Stimulated activated CD8-positive, alpha-beta memory T cell treated with anti-CD3 and anti-CD28 coated beads, Interleukin-4, amount 100 ng/mL, for 4 hours (primary cell): ENCODE measurements at regions not wholly inside any gene's neighbourhood (a gene's known extent, or its start where the extent isn't known, plus 50 kb on each side); places are given as distances from the start of the nearest gene placed in this dataset.

Source experiments
- DNase-seq, 2 donors: peaks; one replicate each; pipeline ENCODE4 v3.0.0-alpha.2; 2020; ENCODE audit warnings: low read depth in 2 of 2, low spot score in 1 of 2

DNA sequence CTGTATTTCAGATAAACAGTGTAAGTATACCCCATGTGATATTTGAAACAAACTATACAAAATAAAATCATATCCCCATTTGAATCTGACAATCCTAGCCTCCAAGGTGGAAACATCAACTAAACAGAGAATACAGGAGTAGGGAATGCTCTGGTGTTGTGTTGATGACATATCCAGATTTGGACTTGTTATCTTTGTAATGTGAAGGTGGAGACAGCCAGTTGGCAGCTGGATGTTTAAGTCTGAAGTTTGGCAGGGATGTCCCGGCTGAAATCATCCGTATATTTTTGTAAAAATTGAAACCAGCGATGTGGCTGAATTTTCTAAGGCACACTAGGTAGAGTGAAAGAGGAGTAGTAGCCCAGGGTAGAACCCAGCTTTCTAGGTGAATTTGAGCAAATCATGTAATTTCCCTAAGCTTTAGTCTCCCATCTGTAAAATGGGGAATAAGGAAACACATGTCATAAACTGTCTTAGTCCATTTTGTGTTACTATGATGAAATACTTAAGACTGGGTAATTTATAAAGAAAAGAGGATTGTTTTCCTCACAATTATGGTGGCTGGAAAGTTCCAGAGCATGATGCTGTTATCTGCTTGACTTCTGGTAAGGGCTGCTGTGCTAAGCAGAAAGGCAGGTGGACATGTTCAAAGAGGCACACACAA lies 246.6 kb upstream of the APCDD1 start:
- no peak for DNase-seq

GRCh38 chr18:10209302-10209701 lies 245.1 kb upstream of the APCDD1 start:
- DNase-seq: no peak

- DNase-seq: no peak
These were observed 244.3 kb upstream of the APCDD1 start for GRCh38 chr18:10210057-10210633.

- no peak for DNase-seq
These were observed 240.9 kb upstream of the APCDD1 start for GRCh38 chr18:10213526-10213925.

DNA sequence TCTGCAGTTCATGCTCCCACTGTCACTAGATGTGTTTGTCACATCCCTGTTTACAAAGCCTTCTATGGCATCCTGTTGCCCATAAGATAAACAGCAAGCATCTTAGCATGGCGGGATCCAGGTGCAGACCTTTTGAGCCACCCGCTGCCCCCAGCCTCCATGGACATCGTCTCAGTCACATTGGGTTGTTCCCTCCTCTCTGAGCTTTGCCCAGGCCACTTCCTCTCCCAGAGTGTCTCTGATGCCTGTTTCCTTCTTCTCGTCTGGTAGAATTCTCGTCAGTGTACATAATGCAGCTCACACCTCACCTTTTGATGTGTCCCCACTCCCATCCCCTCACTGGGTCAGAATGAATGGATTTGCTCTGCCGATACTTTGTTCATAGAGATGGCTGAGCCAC lies 239.0 kb upstream of the APCDD1 start:
- DNase-seq: no peak

GRCh38 chr18:10216791-10217190 lies 237.6 kb upstream of the APCDD1 start:
- DNase-seq: no peak

DNA sequence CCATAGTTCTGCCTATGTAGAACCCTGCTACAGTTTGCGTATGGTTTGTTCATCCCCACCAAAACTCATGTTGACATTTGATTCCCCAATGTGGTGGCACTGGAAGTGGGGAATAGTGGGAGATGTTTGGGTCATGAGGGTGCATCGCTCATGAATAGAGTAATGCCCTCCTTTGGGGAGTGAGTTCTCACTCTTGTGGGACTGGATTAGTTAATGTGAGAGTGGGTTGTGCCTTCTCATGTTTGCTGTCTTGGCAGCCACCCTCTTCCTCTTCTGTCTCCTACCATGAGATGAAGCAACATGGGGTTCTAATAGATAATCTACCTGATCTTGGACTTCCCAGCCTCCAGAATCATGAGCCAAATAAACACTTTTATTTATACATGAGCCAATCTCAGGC lies 237.2 kb upstream of the APCDD1 start:
- no peak for DNase-seq

DNA sequence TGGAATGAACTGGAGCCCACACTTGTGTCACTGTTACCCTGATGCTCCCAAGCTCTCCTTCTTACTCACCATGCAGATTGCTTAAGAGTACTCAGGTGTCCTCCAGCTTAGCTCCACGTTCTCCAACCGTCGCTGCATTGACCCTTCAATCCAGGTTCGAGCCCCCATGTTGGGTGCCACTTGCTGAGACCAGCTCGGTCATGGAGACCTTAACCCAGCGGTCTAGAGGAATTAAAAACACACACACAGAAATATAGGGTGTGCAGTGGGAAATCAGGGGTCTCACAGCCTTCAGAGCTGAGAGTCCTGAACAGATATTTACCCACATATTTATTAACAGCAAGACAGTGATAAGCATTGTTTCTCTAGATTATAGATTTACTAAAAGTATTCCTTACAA lies 229.1 kb upstream of the APCDD1 start:
- no peak for DNase-seq

DNA sequence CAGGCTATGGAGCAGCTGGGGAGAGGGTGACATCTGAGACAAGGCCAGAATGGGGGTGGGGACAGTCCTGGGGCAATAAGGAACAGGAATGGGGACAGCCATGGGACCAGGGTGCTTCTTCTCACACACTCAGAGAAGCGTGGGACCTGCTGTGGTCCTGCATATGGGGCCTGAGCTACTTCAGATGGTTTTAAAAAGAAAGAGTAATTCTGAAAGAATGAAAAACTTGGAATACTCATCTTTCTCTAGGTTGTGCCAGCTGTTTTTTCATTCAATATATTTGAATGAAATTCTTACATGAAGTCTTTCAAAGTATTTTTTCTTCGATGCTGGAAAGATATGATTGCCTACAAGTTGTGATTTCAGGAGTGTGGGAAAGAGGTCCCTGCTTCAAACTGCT lies 227.5 kb upstream of the APCDD1 start:
- DNase-seq: no peak

- no peak for DNase-seq
These were observed 226.1 kb upstream of the APCDD1 start for GRCh38 chr18:10228326-10228725.

GRCh38 chr18:10229458-10229857 lies 225.0 kb upstream of the APCDD1 start:
- DNase-seq: no peak

DNA sequence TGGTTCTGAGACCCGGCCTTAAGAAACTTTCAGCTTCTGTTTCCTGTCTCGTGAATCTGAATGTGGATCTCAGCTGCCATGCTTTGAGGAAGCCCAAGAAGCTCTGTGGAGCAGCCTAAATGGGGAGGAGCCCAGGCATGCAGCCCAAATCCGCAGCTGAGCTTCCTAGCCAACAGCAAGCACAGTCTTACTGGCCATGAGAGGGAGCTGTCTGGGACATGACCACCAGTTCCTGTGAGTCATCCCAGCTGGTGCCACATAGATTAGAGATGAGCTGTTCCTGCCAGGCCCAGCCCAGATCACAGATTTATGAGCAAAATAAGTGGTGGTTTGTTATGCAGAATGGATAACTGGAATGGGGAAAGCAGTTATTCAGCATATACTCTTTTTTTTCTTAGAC lies 224.4 kb upstream of the APCDD1 start:
- no peak for DNase-seq

GRCh38 chr18:10231220-10231619 lies 223.2 kb upstream of the APCDD1 start:
- no peak for DNase-seq

- DNase-seq: no peak
These were observed 222.4 kb upstream of the APCDD1 start for GRCh38 chr18:10232062-10232461.

- no peak for DNase-seq
These were observed 221.2 kb upstream of the APCDD1 start for GRCh38 chr18:10233082-10233875.

DNA sequence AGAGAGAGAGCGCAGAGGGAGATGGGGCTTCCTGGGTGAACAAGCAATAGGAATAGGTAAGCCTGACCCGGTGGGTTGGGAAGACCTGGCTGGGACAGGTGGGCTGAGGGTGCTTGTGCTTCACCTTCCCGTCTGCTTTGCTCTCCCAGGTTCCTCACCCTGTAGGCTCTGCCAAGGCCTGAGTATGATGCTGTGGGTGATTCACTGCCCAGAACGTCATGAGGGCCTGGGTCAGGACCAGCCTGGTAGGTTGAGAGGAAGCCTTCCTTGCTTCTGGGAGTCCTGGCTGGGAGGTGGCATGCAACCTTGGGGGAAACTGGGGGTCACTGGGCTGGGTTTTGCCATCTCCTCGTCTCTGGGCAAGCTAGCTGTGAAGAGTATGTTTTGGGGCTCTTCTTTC lies 220.2 kb upstream of the APCDD1 start:
- DNase-seq: no peak

DNA sequence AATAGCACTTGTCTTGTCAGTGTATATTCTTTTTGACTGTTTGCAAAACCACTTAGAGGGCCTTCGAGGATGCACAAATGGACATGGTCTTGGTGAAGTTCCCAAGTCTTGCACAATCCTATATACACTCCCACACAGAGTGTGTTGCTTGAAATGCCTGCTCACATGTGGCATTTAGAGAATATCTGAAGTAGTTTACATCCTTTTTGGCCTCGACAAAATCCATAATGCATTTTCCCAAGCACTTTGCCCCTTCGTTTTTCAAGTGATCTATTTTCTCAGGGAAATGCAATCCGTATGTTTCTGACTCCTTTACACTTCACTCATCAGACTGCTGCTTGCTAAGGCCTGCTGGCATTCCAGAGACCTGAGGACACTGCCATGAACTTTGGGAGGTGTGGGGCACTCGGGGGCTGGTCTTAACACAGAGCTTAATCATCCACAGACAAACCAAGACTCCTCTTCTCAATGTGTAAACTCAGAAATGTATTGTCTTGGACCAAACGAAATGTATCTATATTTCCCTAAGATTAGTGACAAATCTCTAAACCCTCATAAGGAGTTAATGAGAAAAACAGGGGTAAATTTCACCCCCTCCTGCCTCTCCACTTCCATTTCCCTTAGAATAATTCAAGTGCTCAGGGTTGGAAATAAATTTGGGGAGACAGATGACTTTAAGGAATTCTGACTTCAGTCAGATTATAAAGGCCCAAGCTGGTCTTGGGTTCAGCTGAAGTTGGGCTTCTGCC lies 219.3 kb upstream of the APCDD1 start:
- DNase-seq: no peak

- DNase-seq: no peak
These were observed 218.8 kb upstream of the APCDD1 start for GRCh38 chr18:10235661-10235952.

GRCh38 chr18:10239103-10239502 lies 215.3 kb upstream of the APCDD1 start:
- no peak for DNase-seq

- no peak for DNase-seq
These were observed 214.3 kb upstream of the APCDD1 start for GRCh38 chr18:10239991-10240634.

DNA sequence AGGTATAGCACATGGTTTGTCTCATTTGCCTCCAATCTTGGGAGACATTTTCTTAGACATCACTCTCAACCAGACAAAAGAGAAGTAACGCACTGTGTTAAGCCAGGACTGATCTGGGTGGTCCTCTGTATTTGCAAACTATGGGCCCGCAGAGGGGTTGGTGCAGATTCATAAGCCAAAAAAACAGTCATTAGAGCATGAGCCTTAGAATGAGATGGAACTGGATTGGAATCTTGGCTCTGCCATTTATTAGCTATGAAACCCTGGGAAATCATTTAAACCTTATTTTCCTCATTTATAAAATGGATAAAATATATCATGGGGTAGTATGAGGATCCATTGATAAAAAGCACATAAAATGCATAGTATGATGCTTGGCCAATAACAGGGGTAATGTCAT lies 213.5 kb upstream of the APCDD1 start:
- no peak for DNase-seq

DNA sequence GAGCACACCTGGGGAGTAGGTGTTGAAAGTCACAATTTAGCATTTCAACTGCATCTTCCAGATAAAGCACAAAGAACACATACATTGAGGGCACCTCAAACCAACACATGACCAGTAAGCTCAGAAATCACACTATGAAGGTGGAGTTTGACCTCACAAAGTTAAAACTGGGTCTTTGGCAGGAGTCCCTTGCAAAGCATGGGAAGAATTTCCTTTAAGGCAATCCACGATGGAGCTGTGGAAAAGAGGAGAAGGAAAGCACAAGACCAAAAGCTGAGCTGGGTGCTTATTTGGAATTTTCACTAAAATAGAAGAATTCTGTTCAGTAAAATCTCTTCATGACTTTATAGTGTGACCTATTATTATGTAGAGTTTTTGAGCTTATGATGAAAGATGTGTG lies 212.9 kb upstream of the APCDD1 start:
- no peak for DNase-seq
